ENCODE measurements at regions not wholly inside any gene's neighbourhood (a gene's known extent, or its start where the extent isn't known, plus 50 kb on each side); places are given as distances from the start of the nearest gene placed in this dataset.

DNA sequence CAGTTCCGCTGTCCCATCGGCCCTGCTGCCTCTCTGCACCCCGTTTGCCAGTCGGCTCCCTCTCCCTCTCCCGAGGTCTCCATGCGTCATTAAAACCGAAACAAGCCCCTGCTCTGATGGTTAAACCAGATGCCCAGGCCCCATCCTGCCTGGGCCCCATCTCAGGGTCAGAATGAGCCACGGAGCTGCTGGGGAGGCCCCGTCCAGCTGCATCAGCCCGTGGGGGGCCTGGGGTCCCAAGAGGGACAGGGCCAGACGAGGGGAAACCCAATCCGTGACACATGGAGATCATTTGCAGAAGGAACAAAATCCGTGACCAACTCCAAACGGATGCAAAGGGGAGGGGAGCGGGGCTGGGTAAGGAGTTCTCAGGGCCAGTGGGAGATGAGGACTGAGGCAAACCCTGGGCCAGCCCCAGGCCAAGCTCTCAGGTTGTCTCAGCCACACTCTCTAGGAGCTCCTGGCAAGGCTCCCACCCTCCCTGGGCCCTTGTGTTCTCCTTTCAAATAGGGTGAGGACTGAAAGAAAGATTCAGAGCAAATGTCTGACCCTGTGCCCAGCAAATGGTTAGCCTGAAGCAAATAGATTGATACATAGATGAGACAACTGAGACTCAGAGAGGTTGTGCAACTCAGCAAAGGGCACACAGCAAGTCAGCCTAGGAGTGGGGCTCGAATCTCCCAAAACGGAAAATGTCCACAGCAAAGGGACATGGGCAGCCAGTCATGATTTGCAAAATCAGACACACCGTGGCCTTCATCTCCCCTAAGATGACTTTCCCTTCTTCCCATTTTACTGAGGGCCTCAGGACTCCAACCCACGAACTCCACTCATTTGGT lies 162.1 kb downstream of the MN1 start:
- no peaks in the 10 kb centered on the region for H3K4me1 ChIP-seq (ENCODE audit: low read length)
- H3K4me2 ChIP-seq (ENCODE audit: low read length), result no peak overlapping the region
- no peak for TF ChIP-seq EZH2phosphoT487 (IDR thresholded peaks at IDR 0.05; ENCODE audit: low read depth)
- TF ChIP-seq, protein P1, sequence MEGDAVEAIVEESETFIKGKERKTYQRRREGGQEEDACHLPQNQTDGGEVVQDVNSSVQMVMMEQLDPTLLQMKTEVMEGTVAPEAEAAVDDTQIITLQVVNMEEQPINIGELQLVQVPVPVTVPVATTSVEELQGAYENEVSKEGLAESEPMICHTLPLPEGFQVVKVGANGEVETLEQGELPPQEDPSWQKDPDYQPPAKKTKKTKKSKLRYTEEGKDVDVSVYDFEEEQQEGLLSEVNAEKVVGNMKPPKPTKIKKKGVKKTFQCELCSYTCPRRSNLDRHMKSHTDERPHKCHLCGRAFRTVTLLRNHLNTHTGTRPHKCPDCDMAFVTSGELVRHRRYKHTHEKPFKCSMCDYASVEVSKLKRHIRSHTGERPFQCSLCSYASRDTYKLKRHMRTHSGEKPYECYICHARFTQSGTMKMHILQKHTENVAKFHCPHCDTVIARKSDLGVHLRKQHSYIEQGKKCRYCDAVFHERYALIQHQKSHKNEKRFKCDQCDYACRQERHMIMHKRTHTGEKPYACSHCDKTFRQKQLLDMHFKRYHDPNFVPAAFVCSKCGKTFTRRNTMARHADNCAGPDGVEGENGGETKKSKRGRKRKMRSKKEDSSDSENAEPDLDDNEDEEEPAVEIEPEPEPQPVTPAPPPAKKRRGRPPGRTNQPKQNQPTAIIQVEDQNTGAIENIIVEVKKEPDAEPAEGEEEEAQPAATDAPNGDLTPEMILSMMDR (IDR thresholded peaks at IDR 0.05; ENCODE audit: low read depth, low read length), result no peak
- H4K20me1 ChIP-seq (ENCODE audit: insufficient read depth, low read length), result no peaks in the 10 kb centered on the region
- no peaks in the 10 kb centered on the region for H3K79me2 ChIP-seq (ENCODE audit: low read length)
- no peak overlapping the region for H3K9ac ChIP-seq (ENCODE audit: low read length)
- no peaks in the 10 kb centered on the region for H3K9me3 ChIP-seq (ENCODE audit: insufficient read depth, low read length)
- H3K36me3 ChIP-seq (replicated peaks; ENCODE audit: low read depth, low read length), result no peaks in the 10 kb centered on the region
- no peak overlapping the region for H3K27ac ChIP-seq (ENCODE audit: low read length)
- H3K4me3 ChIP-seq (ENCODE audit: low read length), result no peak overlapping the region
- no peak overlapping the region for H2AFZ ChIP-seq (ENCODE audit: low read depth, low read length)
- peaks cover 26% of the 10 kb centered on the region for H3K27me3 ChIP-seq (ENCODE audit: low read depth, low read length)

DNA sequence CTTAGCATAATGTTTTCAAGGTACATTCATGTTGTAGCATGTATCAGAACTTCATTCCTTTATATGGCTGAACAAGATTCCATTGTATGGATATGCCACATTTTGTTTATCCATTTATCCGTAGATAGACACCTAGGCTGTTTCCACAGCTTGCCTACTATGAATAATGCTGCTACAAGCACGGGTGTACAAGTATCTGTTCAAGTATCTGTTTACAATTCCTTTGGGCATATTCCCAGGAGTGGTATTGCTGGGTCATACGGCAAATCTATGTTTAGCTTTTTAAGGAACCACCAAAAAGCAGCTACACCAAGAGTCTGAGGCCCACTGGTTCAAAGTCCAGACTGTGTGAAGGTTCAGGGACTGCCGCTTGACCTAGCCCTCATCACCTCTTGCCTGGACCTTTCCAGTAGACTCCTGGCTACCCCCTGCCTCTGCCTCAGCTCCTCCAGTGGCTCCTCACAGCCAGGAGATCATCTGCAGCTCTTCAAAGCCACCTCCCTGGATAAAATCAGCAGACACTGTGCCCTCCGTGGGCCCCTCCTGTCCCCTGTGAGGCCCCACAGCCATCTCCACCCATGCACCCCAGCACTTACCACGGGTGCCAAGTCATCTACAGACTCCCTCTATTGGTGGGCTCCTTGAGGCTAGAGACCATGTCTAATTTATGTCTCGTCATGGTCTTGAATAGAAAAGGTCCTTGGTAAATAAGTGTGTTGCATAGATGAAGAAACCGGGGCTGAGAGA lies 160.3 kb downstream of the MN1 start:
- no peak for TF ChIP-seq EZH2phosphoT487 (IDR thresholded peaks at IDR 0.05; ENCODE audit: low read depth)
- TF ChIP-seq, protein P1 (IDR thresholded peaks at IDR 0.05; ENCODE audit: low read depth, low read length), result no peak
- H2AFZ ChIP-seq (ENCODE audit: low read depth, low read length), result no peak overlapping the region
- no peaks in the 10 kb centered on the region for H3K4me1 ChIP-seq (ENCODE audit: low read length)
- no peak overlapping the region for H3K4me2 ChIP-seq (ENCODE audit: low read length)
- H3K4me3 ChIP-seq (ENCODE audit: low read length), result no peak overlapping the region
- H3K36me3 ChIP-seq (replicated peaks; ENCODE audit: low read depth, low read length), result no peaks in the 10 kb centered on the region
- H3K79me2 ChIP-seq (ENCODE audit: low read length), result no peaks in the 10 kb centered on the region
- no peaks in the 10 kb centered on the region for H4K20me1 ChIP-seq (ENCODE audit: insufficient read depth, low read length)
- H3K27ac ChIP-seq (ENCODE audit: low read length), result no peak overlapping the region
- H3K9ac ChIP-seq (ENCODE audit: low read length), result no peak overlapping the region
- peaks cover 16% of the 10 kb centered on the region for H3K27me3 ChIP-seq (ENCODE audit: low read depth, low read length)
- H3K9me3 ChIP-seq (ENCODE audit: insufficient read depth, low read length), result no peaks in the 10 kb centered on the region

DNA sequence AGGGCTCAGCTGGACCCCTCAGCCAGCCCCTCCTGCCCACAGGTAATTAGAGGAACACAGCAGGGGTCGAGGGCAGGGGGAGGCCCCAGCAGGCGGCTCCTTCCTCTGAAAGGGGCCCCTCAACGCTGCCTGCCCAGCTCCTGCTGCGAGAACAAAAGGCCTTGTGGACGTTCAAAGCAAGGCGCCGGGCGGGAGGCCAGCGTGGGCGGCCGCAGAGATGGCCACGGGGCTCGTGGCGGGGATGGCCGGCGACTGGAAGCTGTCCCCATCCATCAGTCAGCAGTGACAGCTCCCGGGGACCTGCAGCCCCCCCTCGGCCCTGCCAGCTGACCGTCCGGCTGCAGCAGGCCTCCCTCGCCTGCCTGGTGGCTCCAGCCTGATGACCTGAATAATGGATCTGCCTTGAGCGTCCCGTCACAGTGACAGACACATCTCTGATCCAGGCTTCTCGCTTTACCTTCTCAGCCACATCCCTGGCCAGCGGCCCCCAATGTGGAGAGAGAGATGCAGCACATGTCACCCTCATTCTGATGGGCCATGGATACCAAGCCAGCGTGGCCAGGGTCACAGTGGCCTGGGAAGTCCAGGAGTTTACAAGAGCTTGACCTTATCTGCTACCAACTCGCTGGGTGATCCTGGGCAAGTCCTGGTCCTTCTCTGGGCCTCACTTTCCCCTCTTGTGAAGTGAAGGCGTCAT lies 159.3 kb downstream of the MN1 start:
- Histone ChIP-seq H3K4me1 (ENCODE audit: low read length) (no peaks in the 10 kb centered on the region), H3K27me3 (ENCODE audit: low read depth, low read length) (peaks cover 6% of the 10 kb centered on the region; the same call in 1 of the 2 replicates), H2AFZ (ENCODE audit: low read depth, low read length) (no peak overlapping the region), H3K79me2 (ENCODE audit: low read length) (no peaks in the 10 kb centered on the region), H3K4me3 (ENCODE audit: low read length) (no peak overlapping the region), H4K20me1 (ENCODE audit: insufficient read depth, low read length) (no peaks in the 10 kb centered on the region), H3K4me2 (ENCODE audit: low read length) (no peak overlapping the region), H3K36me3 (replicated peaks; ENCODE audit: low read depth, low read length) (no peaks in the 10 kb centered on the region), H3K9ac (ENCODE audit: low read length) (no peak overlapping the region), H3K27ac (ENCODE audit: low read length) (no peak overlapping the region), H3K9me3 (ENCODE audit: insufficient read depth, low read length) (no peaks in the 10 kb centered on the region)
- no peak for TF ChIP-seq EZH2phosphoT487 (IDR thresholded peaks at IDR 0.05; ENCODE audit: low read depth)
- TF ChIP-seq, protein P1 (IDR thresholded peaks at IDR 0.05; ENCODE audit: low read depth, low read length), result no peak

DNA sequence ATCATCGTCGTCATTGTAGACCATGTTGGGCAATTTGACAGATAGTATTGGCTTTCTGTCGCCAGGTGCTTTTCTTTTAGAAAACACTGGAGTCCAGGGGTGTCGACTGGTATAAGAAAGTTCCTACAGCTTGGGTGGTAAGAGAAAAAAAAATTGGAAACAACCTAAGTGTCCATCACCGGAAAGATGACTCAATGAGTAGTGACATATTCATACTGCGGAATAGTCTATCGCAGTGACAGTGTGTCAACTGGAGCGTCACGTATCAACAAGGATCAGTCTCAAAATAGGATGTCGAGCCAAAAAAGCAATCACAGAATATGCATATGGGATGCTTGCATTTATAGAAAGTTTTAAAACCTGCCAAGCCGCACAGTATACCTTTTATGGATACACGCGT lies 157.6 kb downstream of the MN1 start:
- TF ChIP-seq, protein P1 (IDR thresholded peaks at IDR 0.05; ENCODE audit: low read depth, low read length), result no peak
- no peaks in the 10 kb centered on the region for H3K9me3 ChIP-seq (ENCODE audit: insufficient read depth, low read length)
- H3K27me3 ChIP-seq (ENCODE audit: low read depth, low read length), result peaks cover 14% of the 10 kb centered on the region; the same call in 1 of the 2 replicates
- no peak overlapping the region for H3K9ac ChIP-seq (ENCODE audit: low read length)
- no peaks in the 10 kb centered on the region for H3K4me1 ChIP-seq (ENCODE audit: low read length)
- no peaks in the 10 kb centered on the region for H3K79me2 ChIP-seq (ENCODE audit: low read length)
- no peaks in the 10 kb centered on the region for H4K20me1 ChIP-seq (ENCODE audit: insufficient read depth, low read length)
- H3K36me3 ChIP-seq (replicated peaks; ENCODE audit: low read depth, low read length), result no peaks in the 10 kb centered on the region
- no peak overlapping the region for H2AFZ ChIP-seq (ENCODE audit: low read depth, low read length)
- no peak overlapping the region for H3K4me2 ChIP-seq (ENCODE audit: low read length)
- no peak overlapping the region for H3K4me3 ChIP-seq (ENCODE audit: low read length)
- no peak overlapping the region for H3K27ac ChIP-seq (ENCODE audit: low read length)
